ENCODE measurements at regions not wholly inside any gene's neighbourhood (a gene's known extent, or its start where the extent isn't known, plus 50 kb on each side); places are given as distances from the start of the nearest gene placed in this dataset.

GRCh38 chr2:217525076-217525475, 477.7 kb downstream of the TNS1 start:
- no peak overlapping the region for H3K4me3 ChIP-seq
- no peaks in the 10 kb centered on the region for H3K36me3 ChIP-seq (ENCODE audit: control insufficient read depth in 2 of 2, insufficient read depth in 2 of 2, low read length in 1 of 2)
- H3K9ac ChIP-seq (ENCODE audit: control insufficient read depth, insufficient read depth, low read length): no peak overlapping the region
- intact Hi-C loops (cut with micrococcal nuclease; ENCODE audit: unreplicated experiment): no loop called here
- 19% methylated on average over 5 of the region's 5 CpGs for WGBS (ENCODE audit: insufficient coverage, insufficient replicate concordance, low lambda C conversion rate, missing lambda C conversion rate)
- in situ Hi-C loops (cut with MboI): no loop called here
- POLR2A ChIA-PET: no interaction called here
- no peak overlapping the region for H3K27ac ChIP-seq (ENCODE audit: control insufficient read depth, insufficient read depth)
- H3K27me3 ChIP-seq (replicated peaks in 1 of 2; ENCODE audit: control insufficient read depth in 2 of 2, insufficient read depth in 2 of 2, low read length in 1 of 2): peaks cover 0 to 2% of the 10 kb centered on the region in 2 experiments; a peak in 2 of 4 replicates
- no peak for ATAC-seq
- SMC1A ChIA-PET (ENCODE audit: uncharacterized antibody, unreplicated experiment): no interaction called here
- no peaks in the 10 kb centered on the region for H3K79me2 ChIP-seq (ENCODE audit: control insufficient read depth, insufficient read depth, low read length)
- DNase-seq (ENCODE audit: low read depth, low spot score): no peak
- no peak for FAIRE-seq
- no peaks in the 10 kb centered on the region for H3K9me3 ChIP-seq (replicated peaks; ENCODE audit: control insufficient read depth, insufficient read depth, low read length)
- H3K4me1 ChIP-seq (ENCODE audit: control insufficient read depth, insufficient read depth, low read length): no peaks in the 10 kb centered on the region
- H3K4me2 ChIP-seq (ENCODE audit: control insufficient read depth, insufficient read depth): no peak overlapping the region
- TF ChIP-seq E2F4 (IDR thresholded peaks at IDR 0.05; ENCODE audit: low read depth, low read length): no peak
- no peak for TF ChIP-seq CEBPB (IDR thresholded peaks at IDR 0.05; ENCODE audit: borderline replicate concordance in 1 of 2, low read depth in 2 of 2, low read length in 2 of 2)
- TF ChIP-seq RELA (IDR thresholded peaks at IDR 0.05; ENCODE audit: borderline replicate concordance, partially characterized antibody): no peak
- TF ChIP-seq SPI1 (IDR thresholded peaks at IDR 0.05; ENCODE audit: borderline replicate concordance, insufficient read depth, low read depth, low read length): no peak
- CTCF ChIA-PET: interaction anchor here (0.9 kb wide), 1 partner anchor 359 kb away, joined by 3 read pairs; no protein-coding TSS in a partner anchor
- RAD21 ChIA-PET (ENCODE audit: unreplicated experiment): interaction anchor here (0.7 kb wide), 1 partner anchor 126 kb away, joined by 3 read pairs; no protein-coding TSS in a partner anchor
- no peaks in the 10 kb centered on the region for H4K20me1 ChIP-seq (ENCODE audit: control insufficient read depth, insufficient read depth)
- BruUV-seq (replicated peaks): no TSS peak
- H2AFZ ChIP-seq (ENCODE audit: control insufficient read depth, low read depth, low read length): no peak overlapping the region

DNA sequence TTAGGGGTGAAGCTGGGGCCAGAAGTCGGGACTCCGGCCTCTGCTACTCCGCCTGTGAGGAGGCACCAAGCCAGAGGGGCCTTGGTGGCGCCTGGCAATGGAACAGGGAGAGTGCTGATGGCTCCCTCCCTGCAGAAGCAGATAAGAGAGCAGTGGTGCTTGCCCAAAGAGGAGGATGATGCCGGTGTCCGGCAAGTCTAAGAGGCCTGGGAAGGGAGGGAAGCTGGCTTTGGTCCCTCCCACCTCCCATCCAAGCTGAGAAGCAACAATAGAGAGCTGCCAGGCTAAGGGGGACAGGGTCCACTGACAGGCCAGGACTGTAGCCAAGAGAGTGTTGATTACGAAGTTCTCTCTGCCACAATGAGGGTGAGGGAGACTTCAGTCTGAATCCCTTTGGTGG, 479.5 kb downstream of the TNS1 start:
- H4K20me1 ChIP-seq (ENCODE audit: control insufficient read depth, insufficient read depth): no peaks in the 10 kb centered on the region
- H3K79me2 ChIP-seq (ENCODE audit: control insufficient read depth, insufficient read depth, low read length): no peaks in the 10 kb centered on the region
- H2AFZ ChIP-seq (ENCODE audit: control insufficient read depth, low read depth, low read length): no peak overlapping the region
- TF ChIP-seq ZBED1 (IDR thresholded peaks at IDR 0.05; ENCODE audit: borderline replicate concordance): no peak
- CTCF ChIA-PET: interaction anchor here (0.6 kb wide), 1 partner anchor 1471 kb away, joined by 3 read pairs; no protein-coding TSS in a partner anchor
- POLR2A ChIA-PET: no interaction called here
- no TSS peak for BruUV-seq (replicated peaks)
- intact Hi-C loops (cut with micrococcal nuclease; ENCODE audit: unreplicated experiment) (no loop called here), in situ Hi-C loops (cut with MboI) (no loop called here)
- RAD21 ChIA-PET (ENCODE audit: unreplicated experiment): no interaction called here
- SMC1A ChIA-PET (ENCODE audit: uncharacterized antibody, unreplicated experiment): interaction anchor here (1.5 kb wide), 1 partner anchor 12 kb away, joined by 3 read pairs; no protein-coding TSS in a partner anchor
- no peak for FAIRE-seq
- no peak for DNase-seq (ENCODE audit: low read depth, low spot score)
- no peaks in the 10 kb centered on the region for H3K4me1 ChIP-seq (ENCODE audit: control insufficient read depth, insufficient read depth, low read length)
- H3K9ac ChIP-seq (ENCODE audit: control insufficient read depth, insufficient read depth, low read length): no peak overlapping the region
- peaks cover 0 to 2% of the 10 kb centered on the region in 2 experiments; a peak in 2 of 4 replicates for H3K27me3 ChIP-seq (replicated peaks in 1 of 2; ENCODE audit: control insufficient read depth in 2 of 2, insufficient read depth in 2 of 2, low read length in 1 of 2)
- H3K4me2 ChIP-seq (ENCODE audit: control insufficient read depth, insufficient read depth): no peak overlapping the region
- no peaks in the 10 kb centered on the region for H3K36me3 ChIP-seq (ENCODE audit: control insufficient read depth in 2 of 2, insufficient read depth in 2 of 2, low read length in 1 of 2)
- no peak overlapping the region for H3K27ac ChIP-seq (ENCODE audit: control insufficient read depth, insufficient read depth)
- no peaks in the 10 kb centered on the region for H3K9me3 ChIP-seq (replicated peaks; ENCODE audit: control insufficient read depth, insufficient read depth, low read length)
- H3K4me3 ChIP-seq: no peak overlapping the region
- WGBS (ENCODE audit: insufficient coverage, insufficient replicate concordance, low lambda C conversion rate, missing lambda C conversion rate): 29% methylated on average over 7 of the region's 7 CpGs
- ATAC-seq: no peak

Data from GM12878 (cell line).